HCT116 (cell line): ENCODE measurements at regions not wholly inside any gene's neighbourhood (a gene's known extent, or its start where the extent isn't known, plus 50 kb on each side); places are given as distances from the start of the nearest gene placed in this dataset.

Experiments used
- ATAC-seq: fragments of 200-7000 bp; cut with Tn5 transposase; 2 replicates; pipeline ENCODE4 v1.9.1; 2020; ENCODE audit warnings: mild to moderate bottlenecking, moderate library complexity
- BruUV-seq: library from RNA; stranded (reverse); fragments of 400-500 nt; replicated peaks from 2 replicates; lab custom pipeline; 2021; lab: Mats Ljungman, UMichigan
- CTCF ChIA-PET: fragments of 300-600 bp; sonication (Branson Sonifier 250); formaldehyde crosslinking; loops from one replicate; lab custom pipeline; 2021; ENCODE audit warnings: antibody characterized with exemption; lab: Charles Lee
- POLR2A ChIA-PET: fragments of 300-600, 350-600 bp; sonication (Branson Sonifier 250); formaldehyde crosslinking; loops from one replicate; lab custom pipeline; 2021; ENCODE audit warnings: antibody characterized with exemption; lab: Charles Lee
- RAD21 ChIA-PET, 2 experiments: fragments of 300-600 bp; sonication (Branson Sonifier 250); formaldehyde crosslinking; loops; one replicate each; lab custom pipeline; 2023; ENCODE audit warnings: low total read pairs in 2 of 2; ENCODE audit not compliant: uncharacterized antibody in 2 of 2, unreplicated experiment in 2 of 2, low non-redundant PET in 1 of 2; lab: Charles Lee
- DNase-seq: peaks from one replicate; pipeline ENCODE4 v3.0.0-alpha.2; 2010; ENCODE audit warnings: low read depth, low spot score
- H2AFZ ChIP-seq: fragments of 200-600 bp; shearing (Covaris generic), sonication (generic); 2 replicates; pipeline ENCODE4 v1.6.1; 2017; ENCODE audit warnings: low read depth, mixed run types, mixed read lengths, antibody characterized with exemption, low read length; ENCODE audit not compliant: poor library complexity, severe bottlenecking
- H3K27ac ChIP-seq: 2 replicates; pipeline ENCODE4 v1.5.1; 2012; ENCODE audit warnings: low read depth, low read length
- H3K27me3 ChIP-seq: fragments of 200-600 bp; sonication (generic); 2 replicates; pipeline ENCODE4 v1.6.1; 2016; ENCODE audit warnings: mixed run types, low read length, mixed read lengths; ENCODE audit not compliant: insufficient read depth
- H3K36me3 ChIP-seq, 2 experiments: fragments of 200-500 bp in 1 of 2; fragments of 200-600 bp in 1 of 2; sonication (Bioruptor generic) in 1 of 2; sonication (generic) in 1 of 2; 2 replicates each; pipeline versions ENCODE4 v1.5.1 to v1.6.1; 2014 to 2016; ENCODE audit warnings: low read length in 2 of 2, inconsistent platforms in 1 of 2, mixed read lengths in 1 of 2, mixed run types in 1 of 2; ENCODE audit not compliant: insufficient read depth in 2 of 2, control insufficient read depth in 1 of 2
- H3K4me1 ChIP-seq, 2 experiments: fragments of 200-600 bp in 1 of 2; sonication (generic) in 1 of 2; 2 replicates each; pipeline versions ENCODE4 v1.5.1 to v1.6.1; 2012 to 2017; ENCODE audit warnings: low read length in 2 of 2, inconsistent platforms in 1 of 2, mild to moderate bottlenecking in 1 of 2, mixed read lengths in 1 of 2, mixed run types in 1 of 2, moderate library complexity in 1 of 2; ENCODE audit not compliant: insufficient read depth in 2 of 2, control insufficient read depth in 1 of 2
- H3K4me2 ChIP-seq: fragments of 200-600 bp; sonication (generic); 2 replicates; pipeline ENCODE4 v1.6.1; 2017; ENCODE audit warnings: mixed run types, low read length, mixed read lengths
- H3K4me3 ChIP-seq, 2 experiments: fragments of 200-600 bp in 1 of 2; sonication (generic) in 1 of 2; replicated peaks in 1 of 2; 2 replicates each; pipeline ENCODE4 v1.5.1; 2011 to 2016; ENCODE audit warnings: low read length in 2 of 2, control low read depth in 1 of 2, low read depth in 1 of 2, mild to moderate bottlenecking in 1 of 2, mixed read lengths in 1 of 2, mixed run types in 1 of 2
- H3K79me2 ChIP-seq: fragments of 200-600 bp; sonication (generic); 2 replicates; pipeline ENCODE4 v1.6.1; 2017; ENCODE audit warnings: mild to moderate bottlenecking, mixed run types, low read length, moderate library complexity, mixed read lengths; ENCODE audit not compliant: insufficient read depth
- H3K9ac ChIP-seq: fragments of 200-600 bp; sonication (generic); 2 replicates; pipeline ENCODE4 v1.6.1; 2016; ENCODE audit warnings: low read length, mixed read lengths
- H3K9me2 ChIP-seq: fragments of 200-600 bp; sonication (generic), shearing (Covaris generic); 2 replicates; pipeline ENCODE4 v1.6.1; 2017; ENCODE audit warnings: mixed run types, mild to moderate bottlenecking, moderate library complexity; ENCODE audit not compliant: insufficient read depth
- H3K9me3 ChIP-seq, 2 experiments: fragments of 200-500 bp in 1 of 2; fragments of 200-600 bp in 1 of 2; sonication (Bioruptor generic) in 1 of 2; sonication (generic) in 1 of 2; 2 replicates each; pipeline ENCODE4 v1.6.1; 2014 to 2017; ENCODE audit warnings: low read length in 2 of 2, mixed read lengths in 2 of 2, inconsistent platforms in 1 of 2, low read depth in 1 of 2, mild to moderate bottlenecking in 1 of 2, mixed run types in 1 of 2, moderate library complexity in 1 of 2; ENCODE audit not compliant: control insufficient read depth in 1 of 2, insufficient read depth in 1 of 2
- H4K20me1 ChIP-seq: fragments of 200-600 bp; sonication (generic), shearing (Covaris generic); 2 replicates; pipeline ENCODE4 v1.6.1; 2017; ENCODE audit warnings: mixed run types, mild to moderate bottlenecking, moderate library complexity; ENCODE audit not compliant: insufficient read depth
- ATF3 ChIP-seq: IDR thresholded peaks from 2 replicates; pipeline ENCODE4 v1.6.1; 2012
- CEBPB ChIP-seq: IDR thresholded peaks from 2 replicates; pipeline ENCODE4 v1.6.1; 2012; ENCODE audit warnings: low read depth
- CTCF ChIP-seq, 3 experiments: fragments of 200-600 bp in 1 of 3; sonication (generic) in 1 of 3; IDR thresholded peaks in 2 of 3; conservative IDR thresholded peaks in 1 of 3; 2 replicates each; pipeline ENCODE4 v1.5.1; 2012 to 2017; ENCODE audit warnings: low read depth in 2 of 3, low read length in 2 of 3, antibody characterized with exemption in 1 of 3, borderline replicate concordance in 1 of 3, control low read depth in 1 of 3, mild to moderate bottlenecking in 1 of 3, mixed read lengths in 1 of 3, mixed run types in 1 of 3, moderate library complexity in 1 of 3; ENCODE audit not compliant: insufficient read depth in 1 of 3
- EGR1 ChIP-seq: IDR thresholded peaks from 2 replicates; pipeline ENCODE4 v1.6.1; 2012; ENCODE audit warnings: low read depth
- EZH2 ChIP-seq: fragments of 200-600 bp; sonication (generic); IDR thresholded peaks from 2 replicates; pipeline ENCODE4 v1.6.1; 2017; ENCODE audit warnings: antibody characterized with exemption, mixed run types
- SIN3A ChIP-seq: IDR thresholded peaks from 2 replicates; pipeline ENCODE4 v1.6.1; 2012; ENCODE audit warnings: low read depth
- SP1 ChIP-seq: IDR thresholded peaks from 2 replicates; pipeline ENCODE4 v1.6.1; 2012; ENCODE audit warnings: low read depth
- SRF ChIP-seq: IDR thresholded peaks from 2 replicates; pipeline ENCODE4 v1.6.1; 2012; ENCODE audit warnings: low read depth
- ZBTB33 ChIP-seq: IDR thresholded peaks from 2 replicates; pipeline ENCODE4 v1.6.1; 2011; ENCODE audit warnings: mild to moderate bottlenecking, low read length, moderate library complexity; ENCODE audit not compliant: insufficient replicate concordance; ENCODE audit errors: extremely low read depth
- ZFX ChIP-seq: fragments of 450-650 bp; IDR thresholded peaks from 2 replicates; pipeline ENCODE4 v1.6.1; 2017
- ZNF274 ChIP-seq: fragments of 200-500 bp; sonication (Bioruptor generic); IDR thresholded peaks from 2 replicates; pipeline ENCODE4 v1.6.1; 2014; ENCODE audit warnings: mild to moderate bottlenecking, low read depth, low read length, inconsistent platforms
- intact Hi-C: fragments of 100-400 bp; cut with micrococcal nuclease; formaldehyde crosslinking; loops from 2 replicates; pipeline ENCODE4 v1.10.0; 2022

- DNase-seq, result no peak
- no TSS peak for BruUV-seq
- Histone ChIP-seq H3K4me2 (no peak overlapping the region), H2AFZ (no peak overlapping the region), H3K9me3 (no peaks in the 10 kb centered on the region), H3K36me3 (no peaks in the 10 kb centered on the region), H3K9me2 (no peaks in the 10 kb centered on the region), H3K4me3 (no peak overlapping the region), H4K20me1 (no peaks in the 10 kb centered on the region), H3K27ac (no peak overlapping the region), H3K9ac (no peak overlapping the region), H3K27me3 (no peaks in the 10 kb centered on the region), H3K4me1 (no peaks in the 10 kb centered on the region)
- ChIA-PET RAD21 (no interaction called here), POLR2A (no interaction called here), CTCF (no interaction called here)
- intact Hi-C loops, result no loop called here
- TF ChIP-seq ZBTB33 (no peak), ZNF274 (no peak), EGR1 (no peak), EZH2 (no peak)
- TF ChIP-seq, all 23 proteins: peak for 0
- no peak for ATAC-seq
- no peaks in the 10 kb centered on the region for H3K79me2 ChIP-seq
These were observed 507.9 kb upstream of the LCORL start for GRCh38 chr4:18529482-18529881.

GRCh38 chr4:18524667-18525066 is 503.1 kb upstream of the LCORL start:
- peaks cover 3% of the 10 kb centered on the region for H3K27me3 ChIP-seq
- no peak overlapping the region for H3K4me2 ChIP-seq
- no TSS peak for BruUV-seq
- DNase-seq (no peak), ATAC-seq (no peak)
- RAD21 ChIA-PET, result no interaction called here
- H3K9me2 ChIP-seq, result no peaks in the 10 kb centered on the region
- no peak overlapping the region for H3K4me3 ChIP-seq
- no peaks in the 10 kb centered on the region for H3K36me3 ChIP-seq
- CTCF ChIA-PET, result no interaction called here
- intact Hi-C loops, result no loop called here
- no peaks in the 10 kb centered on the region for H4K20me1 ChIP-seq
- TF ChIP-seq ZFX (no peak), SIN3A (no peak), CEBPB (no peak), CTCF (IDR thresholded peaks at IDR 0.05 in 2 of 3, conservative IDR thresholded peaks at IDR 0.05 in 1 of 3; ENCODE audit: borderline replicate concordance in 1 of 3, insufficient read depth in 1 of 3, low read depth in 2 of 3, low read length in 2 of 3) (no peak), SP1 (no peak), ATF3 (no peak), SRF (no peak), ZNF274 (no peak)
- TF ChIP-seq, all 23 proteins: peak for 0
- Histone ChIP-seq H3K4me1 (no peaks in the 10 kb centered on the region), H3K79me2 (no peaks in the 10 kb centered on the region), H2AFZ (no peak overlapping the region), H3K27ac (no peak overlapping the region), H3K9ac (no peak overlapping the region), H3K9me3 (no peaks in the 10 kb centered on the region)
- POLR2A ChIA-PET, result no interaction called here
